ENCODE measurements at regions not wholly inside any gene's neighbourhood (a gene's known extent, or its start where the extent isn't known, plus 50 kb on each side); places are given as distances from the start of the nearest gene placed in this dataset.

DNA sequence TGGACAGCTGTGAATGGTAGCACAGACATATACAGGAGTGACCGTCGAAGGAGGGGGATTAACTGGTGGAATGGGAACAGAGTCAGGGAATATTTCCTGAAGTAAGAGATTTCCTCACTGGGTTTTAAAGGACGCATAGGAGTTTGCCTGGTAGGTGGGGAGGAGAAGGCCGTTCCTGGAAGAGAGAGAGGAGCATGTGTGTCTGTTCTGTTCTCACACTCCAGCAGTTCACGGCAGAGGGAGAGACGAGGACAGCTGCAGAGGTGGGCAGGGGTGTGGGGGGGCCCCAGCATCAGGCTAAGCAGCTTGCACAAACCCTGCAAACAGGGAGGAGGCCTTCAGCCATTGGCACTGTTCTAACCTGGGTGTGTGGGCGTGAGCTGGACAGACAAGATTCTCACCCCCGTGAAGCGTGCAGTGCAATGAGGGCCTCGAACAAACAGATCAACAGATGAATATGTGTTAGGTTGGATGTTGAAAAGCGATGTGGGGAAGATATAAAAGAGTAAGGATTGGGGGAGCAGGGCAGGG lies 85.3 kb upstream of the GSE1 start:
- Histone ChIP-seq H3K27ac (no peak overlapping the region), H3K9me3 (no peaks in the 10 kb centered on the region), H3K36me3 (no peaks in the 10 kb centered on the region), H3K4me3 (no peak overlapping the region), H3K27me3 (no peaks in the 10 kb centered on the region), H3K4me1 (peaks cover 15 to 20% (median 17%) of the 10 kb centered on the region in 3 donors)
- no peak for ATAC-seq
- TF ChIP-seq CTCF (IDR thresholded peaks at IDR 0.05): no peak
- intact Hi-C loops (cut with DNase I): no loop called here
- no peak for DNase-seq
- FAIRE-seq: no peak
- WGBS, 2 donors: 91 to 92% methylated on average over 11 of the region's 11 CpGs

GRCh38 chr16:85528528-85529387 lies 84.4 kb upstream of the GSE1 start:
- no peaks in the 10 kb centered on the region for H3K36me3 ChIP-seq
- TF ChIP-seq CTCF (IDR thresholded peaks at IDR 0.05): peak in 1 of 4 donors; percentile 18
- DNase-seq (peak in 1 of 6 donors; percentile 32), ATAC-seq (peak in 1 of 4 donors; percentile 32), FAIRE-seq (no peak)
- H3K27me3 ChIP-seq: no peaks in the 10 kb centered on the region
- intact Hi-C loops (cut with DNase I): no loop called here
- WGBS, 2 donors: 87 to 94% methylated on average over 21 of the region's 21 CpGs
- H3K9me3 ChIP-seq: no peaks in the 10 kb centered on the region
- H3K4me3 ChIP-seq: no peak overlapping the region
- H3K27ac ChIP-seq: no peak overlapping the region
- peaks cover 9 to 12% (median 11%) of the 10 kb centered on the region in 3 donors for H3K4me1 ChIP-seq

DNA sequence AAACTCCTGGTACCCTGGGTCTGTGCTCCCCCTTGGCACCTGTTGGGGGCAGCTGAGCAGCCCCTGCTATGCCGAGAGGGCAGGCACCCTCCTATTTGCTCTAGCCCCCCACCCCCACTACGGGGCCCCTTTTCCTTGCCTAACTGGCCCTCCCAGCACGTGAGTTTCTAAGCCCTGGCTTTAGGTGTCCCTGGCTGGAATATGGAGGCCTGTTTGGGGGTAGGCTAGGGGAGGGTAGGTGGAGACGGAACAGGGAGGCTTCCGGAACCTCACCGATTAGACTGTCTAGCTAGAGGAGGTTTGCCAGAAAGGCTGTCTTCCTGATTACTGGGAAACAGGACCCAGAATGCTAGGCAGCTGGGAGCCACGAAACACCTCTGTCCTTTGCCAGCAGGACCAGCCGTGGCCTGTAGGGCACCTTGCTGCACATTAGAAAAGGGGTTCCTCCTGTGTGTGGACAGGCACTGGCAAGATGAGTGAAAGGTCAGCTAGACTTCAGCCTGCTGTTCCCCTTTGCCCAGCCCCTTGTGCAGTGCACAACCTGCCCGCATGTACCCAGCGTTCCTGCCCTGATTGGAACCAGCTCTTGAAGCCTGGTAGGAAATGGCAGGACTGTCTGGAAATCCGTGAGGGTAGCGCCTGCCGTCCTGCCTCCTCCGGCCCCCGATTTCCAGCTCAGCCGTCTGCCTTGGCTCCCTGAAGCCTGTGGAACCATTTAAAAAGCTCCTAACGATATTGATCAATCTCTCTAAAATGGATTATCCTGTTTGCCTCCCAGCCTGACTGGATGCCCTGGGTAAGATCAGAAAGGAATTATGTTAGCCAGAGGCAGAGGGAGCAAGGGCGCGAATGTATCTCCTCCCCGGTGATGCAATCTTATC lies 83.4 kb upstream of the GSE1 start:
- Histone ChIP-seq H3K27me3 (no peaks in the 10 kb centered on the region), H3K4me3 (no peak overlapping the region), H3K4me1 (peaks cover 2 to 3% (median 2%) of the 10 kb centered on the region in 3 donors), H3K9me3 (no peaks in the 10 kb centered on the region), H3K27ac (no peak overlapping the region), H3K36me3 (no peaks in the 10 kb centered on the region)
- intact Hi-C loops (cut with DNase I): no loop called here
- ATAC-seq (no peak), DNase-seq (no peak), FAIRE-seq (no peak)
- TF ChIP-seq CTCF (IDR thresholded peaks at IDR 0.05): no peak
- WGBS, 2 donors: 89 to 93% methylated on average over 20 of the region's 20 CpGs

GRCh38 chr16:85530370-85530739 lies 82.8 kb upstream of the GSE1 start:
- FAIRE-seq: no peak
- no peak for DNase-seq
- no peak for ATAC-seq
- no peaks in the 10 kb centered on the region for H3K27me3 ChIP-seq
- H3K4me1 ChIP-seq: peaks cover 0 to 8% (median 8%) of the 10 kb centered on the region in 3 donors
- H3K9me3 ChIP-seq: no peaks in the 10 kb centered on the region
- WGBS, 2 donors: 84 to 89% methylated on average over 10 of the region's 10 CpGs
- no peak for TF ChIP-seq CTCF (IDR thresholded peaks at IDR 0.05)
- no peak overlapping the region for H3K27ac ChIP-seq
- intact Hi-C loops (cut with DNase I): no loop called here
- H3K4me3 ChIP-seq: no peak overlapping the region
- H3K36me3 ChIP-seq: no peaks in the 10 kb centered on the region

All from pancreas (tissue), 10 donors.